Activated T-cell treated with anti-CD3 and anti-CD28 coated beads, Interleukin-2, amount 50 U/mL, for 24 hours (primary cell): ENCODE measurements at regions not wholly inside any gene's neighbourhood (a gene's known extent, or its start where the extent isn't known, plus 50 kb on each side); places are given as distances from the start of the nearest gene placed in this dataset.

Source experiments
- DNase-seq: peaks from one replicate; pipeline ENCODE4 v3.0.0-alpha.2; 2020
- H3K27ac Mint-ChIP-seq: 2 replicates; pipeline ENCODE4 v1.8.0; 2020; ENCODE audit warnings: mild to moderate bottlenecking, mixed read lengths
- H3K27me3 Mint-ChIP-seq: 2 replicates; pipeline ENCODE4 v1.8.0; 2020; ENCODE audit warnings: mixed read lengths
- H3K36me3 Mint-ChIP-seq: 2 replicates; pipeline ENCODE4 v1.8.0; 2020; ENCODE audit warnings: low read depth, mixed read lengths
- H3K4me1 Mint-ChIP-seq: 2 replicates; pipeline ENCODE4 v1.8.0; 2020; ENCODE audit warnings: low read depth, mixed read lengths
- H3K4me3 Mint-ChIP-seq: 2 replicates; pipeline ENCODE4 v1.8.0; 2020; ENCODE audit warnings: mild to moderate bottlenecking, moderate library complexity, mixed read lengths
- H3K9me3 Mint-ChIP-seq: 2 replicates; pipeline ENCODE4 v1.8.0; 2020; ENCODE audit warnings: mixed read lengths

DNA sequence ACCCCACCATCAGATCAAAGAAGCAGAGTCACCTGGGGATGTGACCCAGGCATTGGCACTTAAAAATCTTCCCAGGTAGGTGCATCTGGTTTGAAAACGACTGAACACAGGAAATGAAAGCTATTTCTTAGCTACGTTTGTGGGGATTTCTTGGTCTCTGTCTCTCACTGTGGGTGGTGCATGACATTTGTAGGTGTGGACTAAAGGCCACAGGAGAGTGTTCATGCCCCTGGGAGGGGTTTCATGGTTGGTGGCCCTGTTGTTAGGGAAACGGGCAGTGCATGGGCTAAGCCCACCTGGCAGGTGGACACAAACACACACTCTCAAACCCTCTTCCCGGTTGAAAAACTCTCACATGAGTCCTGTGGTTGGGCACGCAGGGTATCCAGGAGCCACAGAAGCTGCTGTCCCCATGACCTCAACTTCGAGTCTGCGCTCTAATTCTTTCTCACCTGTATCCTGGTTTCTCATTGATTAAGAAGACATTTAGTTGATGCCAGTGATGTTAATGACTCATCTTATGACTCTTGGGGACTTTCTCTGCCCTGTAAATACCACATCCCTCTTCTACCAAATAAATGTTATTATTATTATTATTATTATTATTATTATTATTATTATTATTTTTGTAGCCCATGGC, 119.4 kb downstream of the MRPS6 start:
- DNase-seq = no peak
- no peak overlapping the region for H3K4me3 Mint-ChIP-seq
- no peaks in the 10 kb centered on the region for H3K9me3 Mint-ChIP-seq
- H3K36me3 Mint-ChIP-seq = peaks cover 3% of the 10 kb centered on the region
- H3K27ac Mint-ChIP-seq = peak overlapping the region; percentile 41
- no peaks in the 10 kb centered on the region for H3K27me3 Mint-ChIP-seq
- H3K4me1 Mint-ChIP-seq = peaks cover 23% of the 10 kb centered on the region

DNA sequence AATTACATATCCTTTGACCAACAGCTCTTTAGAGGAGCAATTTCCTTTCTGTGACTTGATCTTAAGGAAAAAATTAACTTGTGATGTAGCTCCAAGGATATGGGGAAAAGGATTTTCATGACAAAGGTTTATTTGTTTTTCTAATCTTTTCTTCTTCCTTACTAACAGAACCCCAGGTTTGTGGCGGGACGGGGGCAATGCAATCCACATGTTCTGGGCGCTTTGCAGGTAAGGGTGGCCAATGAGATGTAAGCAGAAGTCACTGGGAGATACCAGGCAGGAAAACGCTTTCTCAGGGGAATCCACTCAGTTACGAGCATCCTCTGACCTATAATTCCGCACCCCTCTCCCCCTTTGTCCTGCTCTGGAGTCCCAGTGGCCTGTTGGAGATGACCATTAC, 122.0 kb downstream of the MRPS6 start:
- peaks cover 40% of the 10 kb centered on the region for H3K4me1 Mint-ChIP-seq
- no peak overlapping the region for H3K4me3 Mint-ChIP-seq
- H3K27me3 Mint-ChIP-seq = no peaks in the 10 kb centered on the region
- no peak for DNase-seq
- H3K36me3 Mint-ChIP-seq = no peaks in the 10 kb centered on the region
- H3K9me3 Mint-ChIP-seq = no peaks in the 10 kb centered on the region
- no peak overlapping the region for H3K27ac Mint-ChIP-seq

DNA sequence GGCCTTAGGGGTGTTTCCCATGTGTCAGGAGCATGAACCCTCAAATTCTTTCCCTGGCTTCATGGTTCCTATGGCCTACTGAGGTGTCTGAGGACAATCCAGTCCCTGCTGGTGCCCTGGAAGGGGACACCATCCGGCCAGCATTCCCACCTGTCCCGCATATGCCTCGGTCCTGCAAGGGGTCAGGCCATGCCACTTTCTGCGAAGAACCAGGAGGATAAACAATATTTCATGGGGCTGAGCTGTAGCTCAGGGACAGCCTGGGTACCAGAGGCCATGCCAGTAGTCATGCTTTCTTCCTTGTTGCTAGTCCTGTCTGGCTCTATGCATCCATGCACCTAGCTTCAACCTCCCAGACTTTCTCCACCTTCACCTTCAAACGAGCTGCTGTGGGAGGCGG, 123.6 kb downstream of the MRPS6 start:
- Mint-ChIP-seq H3K9me3 (no peaks in the 10 kb centered on the region), H3K4me1 (peaks cover 46% of the 10 kb centered on the region), H3K27me3 (no peaks in the 10 kb centered on the region), H3K27ac (no peak overlapping the region), H3K4me3 (no peak overlapping the region), H3K36me3 (no peaks in the 10 kb centered on the region)
- no peak for DNase-seq

DNA sequence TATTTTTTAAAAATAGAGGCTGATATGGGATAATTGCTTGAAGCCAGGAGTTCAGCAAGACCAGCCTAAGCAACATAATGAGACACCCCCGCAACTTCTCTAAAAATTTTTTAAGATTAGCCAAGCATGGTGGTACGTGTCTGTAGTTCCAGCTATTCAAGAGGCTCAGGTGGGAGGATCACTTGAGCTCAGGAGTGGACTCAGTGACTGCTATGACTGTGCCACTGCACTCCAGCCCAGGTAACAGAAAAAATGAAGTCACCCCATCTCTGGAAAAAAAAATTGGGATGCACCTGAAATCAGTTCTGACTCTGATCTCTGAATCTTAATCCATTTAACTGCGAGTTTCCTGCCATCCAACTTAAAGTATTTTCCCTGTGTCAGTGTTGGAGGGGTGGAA, 124.2 kb downstream of the MRPS6 start:
- Mint-ChIP-seq H3K27me3 (peaks cover 2% of the 10 kb centered on the region), H3K27ac (no peak overlapping the region), H3K4me1 (peaks cover 48% of the 10 kb centered on the region), H3K4me3 (no peak overlapping the region), H3K36me3 (no peaks in the 10 kb centered on the region), H3K9me3 (no peaks in the 10 kb centered on the region)
- DNase-seq = no peak

DNA sequence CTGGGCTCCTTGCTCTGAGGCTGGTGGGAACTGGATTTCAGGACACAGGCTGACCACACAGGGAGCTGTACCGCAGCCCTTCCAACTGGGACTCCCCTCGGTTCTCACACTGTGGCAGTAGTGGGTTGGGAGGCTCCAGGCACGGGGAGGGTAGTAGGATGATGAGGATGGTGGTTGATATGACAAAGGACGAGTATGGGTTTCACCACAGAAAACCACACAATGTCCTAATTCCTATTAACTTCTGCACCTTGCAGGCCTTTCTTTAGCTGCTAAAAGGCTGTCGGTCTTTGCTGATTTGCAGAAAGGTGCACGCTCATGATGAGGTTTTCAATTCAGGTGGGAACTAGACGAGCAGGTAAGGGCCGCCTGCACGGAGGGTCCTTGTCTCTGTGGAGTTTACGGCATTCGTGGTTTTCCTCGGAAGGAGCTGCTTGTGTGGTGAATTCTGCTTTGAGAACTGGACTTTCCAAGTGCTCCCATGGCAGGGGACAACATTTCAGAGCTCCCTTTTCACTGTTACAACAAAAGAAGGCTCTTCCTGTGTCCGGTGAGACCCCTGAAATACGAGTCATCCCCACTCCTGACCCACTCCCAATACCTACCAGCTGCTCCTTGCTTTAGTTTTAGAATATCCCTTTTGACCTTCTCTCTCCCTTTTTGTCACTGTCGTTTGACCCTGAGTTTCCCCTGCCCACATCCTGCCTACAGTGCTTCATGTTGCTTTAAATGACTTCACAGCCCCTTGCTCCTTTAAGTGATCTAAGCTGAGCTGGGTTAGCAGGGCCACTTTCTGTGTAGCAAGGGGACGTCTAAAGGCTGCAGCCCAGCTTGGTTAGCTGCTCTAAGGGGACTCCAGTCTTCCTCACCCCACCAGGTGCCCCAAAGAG, 125.1 kb downstream of the MRPS6 start:
- Mint-ChIP-seq H3K27ac (peak overlapping the region; percentile 83), H3K9me3 (no peaks in the 10 kb centered on the region), H3K4me1 (peaks cover 49% of the 10 kb centered on the region), H3K4me3 (peak overlapping the region; percentile 43), H3K27me3 (peaks cover 2% of the 10 kb centered on the region), H3K36me3 (no peaks in the 10 kb centered on the region)
- peak; percentile 33 for DNase-seq

DNA sequence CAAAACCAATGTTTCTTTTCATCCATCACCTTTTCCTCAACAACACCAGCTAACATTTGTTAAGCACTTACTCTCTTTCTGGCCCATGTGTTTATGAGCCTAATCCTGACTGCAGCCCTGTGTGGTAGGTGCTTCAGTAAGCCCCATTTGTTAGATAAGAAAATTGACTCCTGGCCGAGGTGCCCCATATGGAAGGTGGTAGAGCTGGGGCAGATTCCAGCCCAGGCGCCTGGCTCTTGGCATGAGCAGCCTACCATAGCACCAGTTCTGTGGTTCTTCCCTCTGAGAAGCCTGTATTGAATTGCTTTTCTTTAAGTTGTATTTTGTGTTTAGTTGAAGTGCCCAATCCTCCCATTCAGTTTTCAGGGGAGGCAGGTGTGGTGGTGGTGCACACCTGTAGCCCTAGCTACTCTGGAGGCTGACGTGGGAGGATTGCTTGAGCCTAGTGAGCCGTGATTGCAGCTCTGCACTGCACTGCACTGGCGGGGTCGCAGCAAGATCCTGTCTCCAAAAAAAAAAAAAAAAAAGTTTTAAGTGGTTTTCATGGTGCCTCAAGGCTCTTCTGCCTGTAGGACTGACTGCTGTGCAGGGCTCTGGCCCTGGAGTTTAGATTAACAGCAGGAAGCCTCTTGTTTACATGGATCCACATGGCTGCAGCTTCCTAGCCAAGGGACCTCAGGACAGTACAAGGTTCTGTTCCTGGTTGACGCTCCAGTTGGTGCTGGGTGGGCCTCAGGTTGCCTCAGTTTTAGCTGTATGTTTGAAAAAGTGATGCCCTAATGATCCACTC, 125.9 kb downstream of the MRPS6 start:
- Mint-ChIP-seq H3K27me3 (peaks cover 2% of the 10 kb centered on the region), H3K27ac (peak overlapping the region; percentile 83), H3K4me3 (peak overlapping the region; percentile 43), H3K9me3 (no peaks in the 10 kb centered on the region), H3K4me1 (peaks cover 49% of the 10 kb centered on the region), H3K36me3 (no peaks in the 10 kb centered on the region)
- no peak for DNase-seq

DNA sequence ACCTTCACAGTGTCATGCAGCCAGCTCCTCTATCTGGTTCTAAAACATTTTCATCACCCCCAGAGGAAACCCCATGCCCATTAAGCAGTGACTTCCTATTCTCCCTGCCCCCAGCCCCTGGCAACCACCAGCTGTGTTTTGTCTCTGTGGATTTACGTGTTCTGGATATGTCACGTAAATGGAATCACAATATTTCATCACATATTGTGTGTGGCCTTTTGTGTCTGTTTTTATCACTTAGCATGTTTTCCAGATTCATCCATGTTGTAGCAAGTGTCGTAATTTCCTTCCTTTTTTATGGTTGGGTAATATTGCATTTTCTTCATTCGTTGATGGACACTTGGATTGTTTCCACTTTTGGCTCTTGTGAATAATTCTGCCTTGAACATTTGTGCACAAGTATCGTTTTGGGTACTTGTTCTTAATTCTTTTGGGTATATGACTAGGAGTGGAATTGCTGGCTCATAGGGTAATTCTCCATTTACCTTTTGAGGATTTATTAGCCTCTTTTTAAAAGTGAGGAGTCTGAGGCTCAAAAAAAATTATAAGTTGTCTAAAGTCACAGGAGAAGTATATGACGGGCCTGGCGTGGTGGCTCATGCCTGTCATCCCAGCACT, 127.0 kb downstream of the MRPS6 start:
- Mint-ChIP-seq H3K27me3 (peaks cover 2% of the 10 kb centered on the region), H3K9me3 (no peaks in the 10 kb centered on the region), H3K4me1 (peaks cover 49% of the 10 kb centered on the region), H3K36me3 (no peaks in the 10 kb centered on the region), H3K4me3 (peak overlapping the region; percentile 7), H3K27ac (no peak overlapping the region)
- DNase-seq = no peak

DNA sequence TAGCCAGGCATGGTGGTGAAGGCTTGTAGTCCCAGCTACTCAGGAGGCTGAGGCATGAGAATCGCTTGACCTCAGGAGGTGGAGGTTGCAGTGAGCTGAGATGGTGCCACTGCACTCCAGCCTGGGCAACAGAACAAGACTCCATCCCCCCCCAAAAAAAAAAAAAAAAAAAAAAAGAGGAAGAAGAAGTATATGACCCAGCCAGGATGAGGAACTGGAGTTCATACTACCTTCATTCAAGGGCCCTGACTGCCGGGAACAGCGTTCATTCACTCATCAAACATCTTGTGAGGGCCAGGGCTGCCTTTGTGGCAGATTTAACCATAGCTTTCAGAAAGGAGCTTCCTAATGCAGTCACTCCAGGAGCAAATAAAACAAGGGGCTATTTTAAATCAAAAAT, 127.6 kb downstream of the MRPS6 start:
- H3K4me1 Mint-ChIP-seq = peaks cover 53% of the 10 kb centered on the region
- no peaks in the 10 kb centered on the region for H3K36me3 Mint-ChIP-seq
- H3K9me3 Mint-ChIP-seq = no peaks in the 10 kb centered on the region
- peaks cover 2% of the 10 kb centered on the region for H3K27me3 Mint-ChIP-seq
- H3K4me3 Mint-ChIP-seq = peak overlapping the region; percentile 67
- DNase-seq = no peak
- peak overlapping the region; percentile 72 for H3K27ac Mint-ChIP-seq

DNA sequence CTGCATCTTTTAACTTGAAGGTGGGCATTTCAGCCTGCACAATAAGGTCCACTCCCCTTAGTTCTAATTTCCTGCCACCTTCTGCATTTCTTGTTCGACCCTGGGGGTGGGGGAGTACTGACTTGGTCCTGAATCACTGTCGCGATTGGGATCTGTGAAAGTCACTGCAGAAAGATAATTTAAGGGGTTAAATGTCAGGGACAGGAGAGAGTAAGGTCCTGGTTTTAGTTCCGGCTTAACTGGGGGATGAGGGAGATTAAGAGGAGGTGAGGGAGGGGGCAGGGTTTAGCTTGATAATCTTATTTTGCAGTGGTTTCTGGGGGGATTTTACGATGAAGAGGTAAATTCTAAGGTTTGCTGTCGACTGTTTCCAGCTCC, 128.1 kb downstream of the MRPS6 start:
- DNase-seq = no peak
- Mint-ChIP-seq H3K27me3 (peaks cover 2% of the 10 kb centered on the region), H3K4me3 (peak overlapping the region; percentile 67), H3K4me1 (peaks cover 57% of the 10 kb centered on the region), H3K27ac (peak overlapping the region; percentile 60), H3K36me3 (no peaks in the 10 kb centered on the region), H3K9me3 (no peaks in the 10 kb centered on the region)

DNA sequence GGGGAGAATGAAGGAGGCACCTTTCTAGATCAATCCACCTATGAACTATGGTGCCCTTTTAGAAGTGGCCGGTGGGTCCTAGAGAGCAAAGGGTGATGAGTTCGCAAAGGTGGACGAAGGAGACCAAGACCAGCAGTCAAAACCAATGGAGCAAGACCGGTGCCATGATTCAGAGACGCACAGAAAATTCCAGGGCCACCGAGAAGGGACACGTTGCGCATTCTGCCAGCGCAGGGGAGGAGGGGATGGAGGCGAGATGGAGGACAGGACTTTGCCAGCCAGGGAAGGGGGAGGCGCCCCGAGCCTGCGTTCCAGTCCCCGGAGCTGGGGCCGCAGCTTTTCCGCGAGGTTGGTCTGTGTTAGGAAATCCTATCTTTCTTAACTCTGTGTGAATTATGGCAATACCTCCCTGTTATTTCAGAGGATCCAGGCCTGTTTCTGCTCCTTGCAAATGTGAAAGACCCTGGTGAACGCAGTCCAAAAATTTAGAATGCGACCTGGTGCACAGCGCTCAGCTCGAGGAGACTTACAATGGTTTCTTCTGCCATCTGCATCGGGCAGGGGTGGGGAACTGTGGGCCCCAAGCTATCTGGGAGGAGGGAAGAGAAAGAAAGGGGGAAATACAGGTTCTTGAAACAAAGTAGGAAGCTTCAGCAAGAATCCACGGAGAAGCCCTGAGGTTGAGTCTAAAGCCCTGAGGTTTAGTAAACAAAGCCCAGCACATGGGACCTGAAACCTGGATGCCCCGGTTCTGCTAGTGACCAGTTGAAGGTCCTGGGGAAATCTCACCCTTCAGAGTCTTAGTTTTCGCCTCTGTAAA, 129.4 kb downstream of the MRPS6 start:
- Mint-ChIP-seq H3K4me1 (peaks cover 54% of the 10 kb centered on the region), H3K27ac (no peak overlapping the region), H3K36me3 (no peaks in the 10 kb centered on the region), H3K4me3 (peak overlapping the region; percentile 24), H3K9me3 (no peaks in the 10 kb centered on the region), H3K27me3 (peaks cover 2% of the 10 kb centered on the region)
- no peak for DNase-seq

DNA sequence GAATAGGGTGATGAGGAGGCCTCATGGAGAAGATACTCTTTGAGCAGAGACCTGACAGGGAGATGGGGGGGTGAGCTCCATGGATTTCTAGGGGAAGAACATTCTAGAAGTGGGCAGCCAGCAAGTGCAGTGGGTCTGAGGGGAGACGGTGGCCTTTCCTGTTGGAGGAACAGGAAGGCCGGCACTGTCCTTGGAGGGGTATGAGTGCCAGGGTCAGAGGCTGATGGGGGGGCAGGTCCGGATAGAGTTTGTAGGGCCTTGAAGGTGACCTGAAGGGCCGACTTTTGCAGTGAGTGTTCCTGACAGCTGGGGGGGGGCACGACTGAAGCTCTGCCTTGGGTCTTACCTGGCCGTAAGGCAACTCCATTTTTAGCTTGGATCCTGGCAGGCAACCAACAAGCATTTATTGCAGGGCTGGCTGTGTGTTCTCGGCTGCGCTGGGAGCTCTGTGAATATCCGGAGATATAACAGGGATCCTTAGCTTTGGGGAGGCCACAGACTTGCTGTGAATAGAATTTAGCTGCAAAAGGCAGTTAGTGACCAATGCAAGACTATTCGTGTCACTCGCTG, 130.6 kb downstream of the MRPS6 start:
- DNase-seq = no peak
- peaks cover 2% of the 10 kb centered on the region for H3K27me3 Mint-ChIP-seq
- H3K36me3 Mint-ChIP-seq = no peaks in the 10 kb centered on the region
- H3K4me3 Mint-ChIP-seq = no peak overlapping the region
- H3K9me3 Mint-ChIP-seq = peaks cover 2% of the 10 kb centered on the region
- H3K4me1 Mint-ChIP-seq = peaks cover 42% of the 10 kb centered on the region
- no peak overlapping the region for H3K27ac Mint-ChIP-seq

DNA sequence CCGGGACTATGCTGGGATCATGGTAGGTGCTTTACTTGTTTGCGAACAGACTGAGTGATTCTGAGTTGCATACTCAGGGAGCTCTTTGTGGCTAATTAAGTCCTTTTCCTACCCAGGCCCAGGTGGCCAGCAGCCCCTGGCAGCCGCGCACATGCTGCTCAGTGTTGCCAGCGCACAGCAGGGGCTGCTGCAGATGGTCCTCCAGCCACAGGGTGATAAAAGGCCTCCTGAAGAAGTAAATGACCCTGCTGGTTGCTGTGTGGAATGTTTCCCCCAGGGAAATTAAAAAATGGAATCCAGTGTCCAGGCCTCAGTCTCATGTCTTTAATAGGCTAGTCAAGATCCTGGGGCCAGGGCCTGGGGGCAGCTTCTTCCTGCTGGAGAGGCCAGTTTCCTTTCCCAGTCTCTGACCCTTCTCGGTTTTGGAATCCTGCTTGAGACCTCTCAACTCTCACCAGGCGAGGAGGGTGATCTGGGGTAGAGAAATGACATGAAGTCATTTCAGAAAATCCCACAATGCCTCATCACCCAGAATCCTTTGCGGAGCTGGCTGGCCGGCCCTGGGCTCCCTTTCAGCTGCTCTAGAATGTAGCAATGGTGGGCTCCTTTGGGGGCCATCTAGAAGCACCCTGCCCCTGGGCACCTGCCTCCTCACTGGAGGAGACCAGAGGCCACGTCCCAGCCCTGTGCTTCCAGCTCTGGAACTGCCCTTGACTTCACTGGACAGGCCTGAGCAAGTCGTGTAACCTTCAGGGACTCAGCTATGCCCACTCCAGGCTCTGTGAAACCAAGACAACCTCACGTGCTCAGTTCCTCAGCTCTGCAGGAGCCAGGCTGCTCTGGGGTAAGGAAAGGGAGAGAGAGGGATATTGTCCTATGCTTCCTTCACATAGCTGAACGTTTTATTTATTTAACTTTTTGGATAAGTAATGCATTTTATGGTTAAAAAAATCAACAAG, 131.4 kb downstream of the MRPS6 start:
- H3K27me3 Mint-ChIP-seq = peaks cover 2% of the 10 kb centered on the region
- H3K27ac Mint-ChIP-seq = no peak overlapping the region
- H3K4me1 Mint-ChIP-seq = peaks cover 34% of the 10 kb centered on the region
- no peak for DNase-seq
- peaks cover 3% of the 10 kb centered on the region for H3K9me3 Mint-ChIP-seq
- no peaks in the 10 kb centered on the region for H3K36me3 Mint-ChIP-seq
- no peak overlapping the region for H3K4me3 Mint-ChIP-seq
